ENCODE measurements at regions not wholly inside any gene's neighbourhood (a gene's known extent, or its start where the extent isn't known, plus 50 kb on each side); places are given as distances from the start of the nearest gene placed in this dataset.

- Histone ChIP-seq H3K9me3 (ENCODE audit: low read length) (no peaks in the 10 kb centered on the region), H3K27ac (ENCODE audit: low read length) (no peak overlapping the region), H3K79me2 (replicated peaks; ENCODE audit: insufficient read depth, low read length) (no peaks in the 10 kb centered on the region), H3K36me3 (ENCODE audit: insufficient read depth, low read length) (no peaks in the 10 kb centered on the region), H4K20me1 (ENCODE audit: insufficient read depth) (no peaks in the 10 kb centered on the region), H3K4me3 (ENCODE audit: low read length) (no peak overlapping the region), H3K4me2 (ENCODE audit: low read length) (no peak overlapping the region), H3F3A (ENCODE audit: insufficient read depth, low read length, poor library complexity, severe bottlenecking) (no peaks in the 10 kb centered on the region), H3K9ac (ENCODE audit: low read length) (no peak overlapping the region), H3K27me3 (ENCODE audit: insufficient read depth, low read depth, low read length) (peaks cover 6% of the 10 kb centered on the region), H3K9me2 (ENCODE audit: insufficient read depth, low read length) (no peaks in the 10 kb centered on the region), H2AFZ (ENCODE audit: low read depth, low read length) (no peak overlapping the region)
- TF ChIP-seq RAD21 (conservative IDR thresholded peaks at IDR 0.05) (no peak), POLR2AphosphoS5 (IDR thresholded peaks at IDR 0.05) (peak; percentile 47)
These were observed 299.9 kb upstream of the HABP2 start for GRCh38 chr10:113252650-113253618.

GRCh38 chr10:113259576-113260226 lies 293.2 kb upstream of the HABP2 start:
- no peak overlapping the region for H2AFZ ChIP-seq (ENCODE audit: low read depth, low read length)
- no peaks in the 10 kb centered on the region for H4K20me1 ChIP-seq (ENCODE audit: insufficient read depth)
- no peaks in the 10 kb centered on the region for H3K79me2 ChIP-seq (replicated peaks; ENCODE audit: insufficient read depth, low read length)
- H3K9ac ChIP-seq (ENCODE audit: low read length) = no peak overlapping the region
- no peaks in the 10 kb centered on the region for H3K36me3 ChIP-seq (ENCODE audit: insufficient read depth, low read length)
- no peaks in the 10 kb centered on the region for H3F3A ChIP-seq (ENCODE audit: insufficient read depth, low read length, poor library complexity, severe bottlenecking)
- H3K27ac ChIP-seq (ENCODE audit: low read length) = no peak overlapping the region
- no peak overlapping the region for H3K4me2 ChIP-seq (ENCODE audit: low read length)
- H3K4me3 ChIP-seq (ENCODE audit: low read length) = no peak overlapping the region
- TF ChIP-seq RAD21 (conservative IDR thresholded peaks at IDR 0.05) = no peak
- TF ChIP-seq TAF1 (IDR thresholded peaks at IDR 0.05; ENCODE audit: low read depth) = no peak
- TF ChIP-seq REST (IDR thresholded peaks at IDR 0.05; ENCODE audit: borderline replicate concordance) = no peak
- TF ChIP-seq POLR2AphosphoS5 (IDR thresholded peaks at IDR 0.05) = no peak
- H3K9me3 ChIP-seq (ENCODE audit: low read length) = no peaks in the 10 kb centered on the region
- H3K27me3 ChIP-seq (ENCODE audit: insufficient read depth, low read depth, low read length) = peaks cover 10% of the 10 kb centered on the region
- H3K9me2 ChIP-seq (ENCODE audit: insufficient read depth, low read length) = no peaks in the 10 kb centered on the region

- Histone ChIP-seq H3K9me3 (ENCODE audit: low read length) (no peaks in the 10 kb centered on the region), H3K9me2 (ENCODE audit: insufficient read depth, low read length) (no peaks in the 10 kb centered on the region), H3K4me2 (ENCODE audit: low read length) (no peak overlapping the region), H3K79me2 (replicated peaks; ENCODE audit: insufficient read depth, low read length) (no peaks in the 10 kb centered on the region), H3K9ac (ENCODE audit: low read length) (no peak overlapping the region), H3K27me3 (ENCODE audit: insufficient read depth, low read depth, low read length) (peaks cover 10% of the 10 kb centered on the region), H3K27ac (ENCODE audit: low read length) (no peak overlapping the region), H3F3A (ENCODE audit: insufficient read depth, low read length, poor library complexity, severe bottlenecking) (no peaks in the 10 kb centered on the region), H2AFZ (ENCODE audit: low read depth, low read length) (no peak overlapping the region), H4K20me1 (ENCODE audit: insufficient read depth) (no peaks in the 10 kb centered on the region), H3K4me3 (ENCODE audit: low read length) (no peak overlapping the region), H3K36me3 (ENCODE audit: insufficient read depth, low read length) (no peaks in the 10 kb centered on the region)
- TF ChIP-seq EZH2 (IDR thresholded peaks at IDR 0.05; ENCODE audit: borderline replicate concordance, insufficient read depth, low read length, poor library complexity, severe bottlenecking) (no peak), REST (IDR thresholded peaks at IDR 0.05; ENCODE audit: borderline replicate concordance) (no peak), RAD21 (conservative IDR thresholded peaks at IDR 0.05) (no peak), CTCF (IDR thresholded peaks at IDR 0.05; ENCODE audit: poor library complexity, severe bottlenecking) (no peak), MXI1 (conservative IDR thresholded peaks at IDR 0.05; ENCODE audit: poor library complexity, severe bottlenecking) (no peak), POLR2AphosphoS5 (IDR thresholded peaks at IDR 0.05) (no peak), TAF1 (IDR thresholded peaks at IDR 0.05; ENCODE audit: low read depth) (no peak), EP300 (conservative IDR thresholded peaks at IDR 0.05; ENCODE audit: poor library complexity, severe bottlenecking) (no peak), SMC3 (conservative IDR thresholded peaks at IDR 0.05; ENCODE audit: poor library complexity) (no peak)
These were observed 291.7 kb upstream of the HABP2 start for GRCh38 chr10:113261161-113261560.
